Endometrial microvascular endothelial cells (primary cell): ENCODE measurements at regions not wholly inside any gene's neighbourhood (a gene's known extent, or its start where the extent isn't known, plus 50 kb on each side); places are given as distances from the start of the nearest gene placed in this dataset.

Experiments
- in situ Hi-C: cut with HindIII; loops from 2 replicates; pipeline ENCODE4 v1.10.0; 2017; ENCODE audit warnings: low sequenced_read_pairs, low pct_unique_long_range_greater_than_20kb; ENCODE audit errors: inconsistent ontology term

DNA sequence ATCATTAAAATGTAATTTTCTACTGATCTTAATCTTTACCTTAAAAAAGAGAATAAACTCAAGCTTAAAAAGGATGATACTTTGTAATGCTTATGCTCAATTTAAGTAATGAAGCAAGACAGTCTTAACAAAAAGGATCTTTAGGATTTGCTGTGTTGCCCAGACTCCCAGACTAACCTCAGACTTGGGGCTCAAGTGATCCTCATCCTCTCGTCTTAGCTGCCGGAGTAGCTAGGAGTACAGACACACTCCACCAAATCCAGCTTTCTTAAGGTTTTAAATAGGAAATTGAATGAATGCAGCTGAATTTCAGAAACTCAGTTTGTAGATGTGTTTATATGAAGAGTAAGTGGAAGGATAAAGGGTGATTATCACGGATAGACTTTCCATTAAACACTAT, 400.5 kb upstream of the DAB2 start:
- in situ Hi-C loops: no loop called here

- in situ Hi-C loops: no loop called here
These were observed 397.2 kb upstream of the DAB2 start for GRCh38 chr5:39822020-39822419.

GRCh38 chr5:39816866-39817265, 392.1 kb upstream of the DAB2 start:
- in situ Hi-C loops: no loop called here

DNA sequence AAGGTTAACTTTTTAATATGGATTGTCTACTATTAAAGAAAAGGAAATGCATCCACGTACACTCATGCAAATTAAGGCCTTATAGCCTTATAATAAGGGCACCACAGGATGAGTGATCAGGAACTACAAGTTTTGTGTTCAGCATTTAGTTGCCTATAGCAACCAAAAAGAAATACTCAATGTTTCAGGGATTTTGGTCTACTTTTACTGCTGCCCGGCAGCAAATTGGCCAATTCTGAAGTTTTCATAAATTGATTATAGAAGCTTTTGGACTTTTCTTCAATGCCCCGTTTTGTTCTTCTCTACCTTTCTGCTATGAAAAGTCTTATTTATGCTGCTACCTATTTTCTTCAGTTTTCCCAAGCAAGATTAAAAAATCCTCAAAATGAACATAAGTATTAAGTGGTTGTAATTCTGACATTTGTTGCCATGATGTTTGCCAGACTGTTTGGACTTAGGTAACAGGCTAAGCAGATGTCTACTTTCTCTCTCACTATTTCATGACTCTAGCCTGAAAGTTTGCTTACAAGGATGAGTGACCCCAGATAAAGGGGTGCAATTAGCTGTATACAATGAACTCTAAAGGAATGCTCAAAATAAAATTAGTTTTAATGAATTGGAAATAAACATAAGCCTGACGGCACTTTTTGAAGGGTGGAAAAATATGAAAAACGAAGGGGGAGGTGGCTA, 391.5 kb upstream of the DAB2 start:
- in situ Hi-C loops: no loop called here

DNA sequence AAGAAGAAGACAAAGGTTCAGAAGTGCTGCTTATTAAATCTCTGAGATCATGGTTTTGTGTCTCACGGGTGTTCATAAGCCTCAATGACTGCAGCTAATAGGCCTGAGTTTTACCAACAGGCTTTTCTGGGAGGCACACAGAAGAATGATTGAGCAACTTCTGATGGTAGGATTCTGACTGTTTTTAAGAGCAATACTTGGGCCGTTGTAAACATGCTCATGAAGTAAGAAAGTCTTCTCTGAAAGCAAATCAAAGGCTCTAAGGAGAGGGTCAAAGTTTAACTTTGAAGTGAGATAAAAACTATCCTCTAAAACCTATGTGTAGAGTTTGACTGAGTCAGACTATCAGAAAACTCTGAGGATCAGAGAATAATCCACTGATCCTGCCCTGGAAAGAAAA, 390.9 kb upstream of the DAB2 start:
- in situ Hi-C loops: no loop called here

DNA sequence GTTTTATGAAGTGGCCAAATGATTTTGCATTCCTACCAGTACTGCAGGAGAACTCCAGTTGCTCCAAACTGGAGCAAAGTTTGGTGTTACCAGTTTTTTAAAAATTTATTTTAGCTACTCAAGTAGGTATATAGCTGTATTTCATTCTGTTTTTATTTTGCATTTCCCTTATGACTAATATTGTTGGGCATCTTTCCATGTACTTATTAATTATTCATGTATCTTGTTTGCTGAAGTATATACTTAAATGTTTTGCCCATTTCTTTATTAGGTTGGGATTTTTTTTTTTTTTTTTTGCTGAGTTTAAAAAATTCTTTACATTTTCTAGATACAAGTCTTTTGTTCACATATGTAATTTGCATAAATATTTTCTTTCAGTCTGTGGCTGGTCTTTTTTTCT, 386.6 kb upstream of the DAB2 start:
- in situ Hi-C loops: no loop called here

DNA sequence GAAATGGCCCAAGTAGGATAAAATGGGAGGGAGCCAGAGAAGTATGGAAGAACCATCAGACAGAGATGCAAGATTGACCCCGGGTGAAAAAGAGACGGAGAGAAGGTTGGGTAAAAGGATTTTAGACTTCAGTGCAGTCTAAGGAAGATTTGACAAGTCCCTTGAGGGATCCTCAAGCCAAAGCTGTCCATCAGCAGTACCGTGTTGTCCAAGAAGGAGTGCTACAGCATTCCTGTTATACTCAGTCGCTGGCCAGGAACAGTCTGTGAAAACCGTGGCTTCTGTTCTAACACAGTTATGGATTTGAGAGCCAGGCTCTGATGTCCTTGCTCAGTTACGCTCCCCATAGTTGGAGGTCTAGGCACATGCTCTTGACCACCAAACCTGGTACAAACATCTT, 383.9 kb upstream of the DAB2 start:
- in situ Hi-C loops: no loop called here

DNA sequence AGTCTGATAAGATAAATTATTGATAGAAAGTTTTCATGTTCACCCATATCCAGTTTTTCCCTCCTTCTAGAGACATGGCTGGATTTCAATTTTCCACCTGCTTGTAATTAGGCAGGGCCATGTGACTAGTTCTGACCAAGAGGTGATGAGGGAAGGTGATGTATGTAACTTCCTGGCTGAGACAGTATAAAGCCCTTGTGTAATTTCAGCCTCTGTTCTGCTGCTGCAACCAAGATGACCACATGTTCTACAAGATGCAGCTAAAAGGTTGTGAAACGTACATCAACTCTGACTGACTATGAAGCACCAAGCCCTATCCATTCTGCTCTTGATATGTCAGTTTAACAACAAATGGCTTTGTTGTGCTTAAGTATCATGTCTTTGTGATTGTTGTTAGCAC, 376.5 kb upstream of the DAB2 start:
- in situ Hi-C loops: no loop called here

DNA sequence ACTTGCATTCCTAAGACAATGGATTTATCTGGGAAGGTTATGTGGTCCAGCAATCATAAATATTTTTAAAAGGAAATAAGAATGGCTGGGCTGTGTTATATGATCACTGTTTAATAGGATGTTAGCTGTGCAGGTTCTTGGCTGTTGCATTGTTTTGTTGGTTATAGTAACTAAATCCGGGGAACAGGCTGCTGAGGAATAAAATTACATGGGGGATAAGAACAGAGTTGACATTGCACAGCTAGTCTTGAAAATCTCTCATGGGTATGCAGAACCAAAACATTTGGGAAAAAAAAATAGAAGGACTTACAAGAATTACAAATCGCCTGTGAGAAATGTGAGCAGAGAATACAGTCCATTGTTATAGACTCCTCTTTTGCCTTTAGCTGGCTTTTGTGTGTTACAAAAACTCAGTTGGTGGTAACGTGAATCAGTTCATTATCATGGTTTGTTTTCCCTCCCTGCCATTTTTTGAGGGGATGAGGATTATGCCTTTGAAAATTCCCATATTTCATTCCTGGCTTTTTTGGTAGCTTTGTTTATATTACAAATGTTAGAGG, 375.3 kb upstream of the DAB2 start:
- in situ Hi-C loops: no loop called here

GRCh38 chr5:39799242-39799641, 374.5 kb upstream of the DAB2 start:
- in situ Hi-C loops: no loop called here

GRCh38 chr5:39794513-39795210, 369.9 kb upstream of the DAB2 start:
- in situ Hi-C loops: no loop called here

- in situ Hi-C loops: no loop called here
These were observed 360.6 kb upstream of the DAB2 start for GRCh38 chr5:39785410-39785809.

DNA sequence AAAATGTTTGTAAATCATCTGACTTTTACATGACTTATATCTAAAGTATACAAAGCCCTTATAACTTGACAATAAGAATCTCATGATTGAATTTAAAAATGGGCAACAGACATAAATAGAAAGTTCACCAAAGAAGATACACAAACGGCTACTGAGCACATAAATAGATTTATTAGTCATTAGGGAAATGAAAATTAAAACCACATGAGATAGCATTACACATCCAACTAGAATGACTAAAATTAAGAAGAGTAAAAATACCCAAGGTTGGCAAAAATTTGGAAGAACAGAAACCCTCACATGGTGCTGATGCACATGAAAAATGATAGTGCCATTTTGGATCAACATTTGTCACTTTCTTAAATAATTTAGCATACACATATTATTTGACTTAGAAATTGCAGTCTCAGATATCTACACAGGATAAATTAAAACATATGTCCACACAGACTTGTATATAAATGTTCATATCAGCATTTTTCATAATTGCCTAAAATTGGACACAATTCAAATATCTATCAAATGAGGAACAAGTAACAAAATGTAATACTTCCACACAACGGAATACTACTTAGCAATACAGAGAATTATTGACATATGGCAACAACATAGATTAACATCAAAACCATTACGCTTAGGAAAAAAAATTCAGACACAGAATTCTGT, 359.1 kb upstream of the DAB2 start:
- in situ Hi-C loops: no loop called here

DNA sequence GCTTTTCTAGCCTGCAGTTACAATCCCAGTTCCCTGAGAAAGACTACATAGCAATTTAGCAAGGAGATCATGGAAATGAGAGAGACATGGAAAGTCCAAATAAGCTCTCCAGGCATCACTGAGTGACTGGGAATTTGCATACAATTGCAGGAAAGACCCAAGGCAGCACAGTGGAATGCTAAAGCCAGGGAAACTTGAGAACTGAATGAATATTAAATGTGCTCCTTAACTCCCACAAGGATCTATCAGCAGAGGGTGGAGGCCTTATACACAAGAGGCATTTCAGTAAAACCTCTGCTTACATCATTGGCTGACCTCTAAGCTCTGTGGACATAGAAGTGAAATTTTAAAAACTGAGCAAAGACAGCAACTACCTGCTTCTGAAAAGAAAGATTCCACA, 355.6 kb upstream of the DAB2 start:
- in situ Hi-C loops: no loop called here

DNA sequence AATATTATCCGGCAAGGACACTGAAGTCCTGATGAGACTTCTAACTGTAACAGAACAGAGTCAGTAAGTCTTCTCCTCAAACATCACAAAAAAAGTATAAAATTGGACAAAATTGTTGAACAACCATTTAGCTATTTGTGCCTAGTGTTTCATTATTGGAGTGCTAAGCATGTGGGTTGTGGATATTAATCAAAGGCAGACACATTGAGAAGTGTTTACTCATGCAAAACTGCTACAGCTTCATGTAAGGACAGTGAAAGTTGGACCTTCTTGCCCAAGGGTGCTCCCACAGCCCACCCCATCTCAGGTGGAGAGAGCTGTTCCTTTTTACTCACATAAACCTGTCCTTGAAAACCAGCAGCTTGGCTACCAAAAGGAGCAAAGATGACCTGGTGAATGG, 355.1 kb upstream of the DAB2 start:
- in situ Hi-C loops: no loop called here

GRCh38 chr5:39775797-39776365, 351.1 kb upstream of the DAB2 start:
- in situ Hi-C loops: no loop called here

DNA sequence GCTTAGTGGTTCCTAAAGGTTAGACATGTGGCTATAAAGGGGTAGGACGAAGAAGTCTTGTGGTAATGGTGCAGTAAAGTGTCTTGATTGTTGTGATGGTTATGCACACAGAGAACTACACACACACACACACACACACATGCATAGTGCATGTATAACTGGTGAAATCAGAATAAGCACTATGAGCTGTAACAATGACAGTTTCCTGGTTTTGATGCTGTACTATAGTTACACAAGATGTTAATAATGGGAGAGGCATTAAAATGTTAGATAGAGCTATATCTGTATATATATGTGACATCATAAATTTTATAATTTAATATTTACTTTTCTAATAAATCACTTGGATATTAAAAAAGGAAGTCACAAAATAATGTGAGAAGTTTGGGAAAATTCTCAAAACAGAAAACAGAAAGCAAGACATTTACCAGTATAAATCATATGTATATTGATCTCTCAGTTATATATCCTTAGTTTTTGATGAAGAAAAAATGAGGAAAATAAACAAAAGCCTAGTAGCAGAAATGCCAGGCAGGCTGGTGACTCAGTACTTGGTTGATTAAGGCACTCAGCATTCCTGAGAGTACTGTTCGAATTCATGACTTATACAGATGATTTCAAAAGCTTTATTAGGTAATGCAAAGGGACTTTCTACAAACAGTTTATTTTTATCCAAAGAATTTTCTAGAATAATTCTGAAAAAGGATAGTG, 350.5 kb upstream of the DAB2 start:
- in situ Hi-C loops: no loop called here

DNA sequence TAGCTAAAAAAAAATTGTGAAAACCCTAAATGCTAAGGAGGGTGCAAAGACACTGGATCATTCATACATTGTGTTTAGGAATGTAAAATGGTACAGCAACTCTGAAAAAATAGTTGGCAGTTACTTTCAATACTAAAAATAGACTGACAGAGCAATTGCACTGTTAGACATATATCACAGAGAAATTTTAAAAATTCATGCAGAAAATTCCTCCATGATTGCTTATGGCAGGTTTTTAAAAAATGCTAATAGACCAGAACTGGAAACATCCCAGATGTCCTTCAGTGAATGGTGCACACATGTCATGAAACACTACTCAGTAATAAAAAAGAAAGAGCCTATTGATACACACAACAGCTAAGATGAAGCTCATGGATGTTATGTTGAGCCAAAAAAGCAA, 349.8 kb upstream of the DAB2 start:
- in situ Hi-C loops: no loop called here

DNA sequence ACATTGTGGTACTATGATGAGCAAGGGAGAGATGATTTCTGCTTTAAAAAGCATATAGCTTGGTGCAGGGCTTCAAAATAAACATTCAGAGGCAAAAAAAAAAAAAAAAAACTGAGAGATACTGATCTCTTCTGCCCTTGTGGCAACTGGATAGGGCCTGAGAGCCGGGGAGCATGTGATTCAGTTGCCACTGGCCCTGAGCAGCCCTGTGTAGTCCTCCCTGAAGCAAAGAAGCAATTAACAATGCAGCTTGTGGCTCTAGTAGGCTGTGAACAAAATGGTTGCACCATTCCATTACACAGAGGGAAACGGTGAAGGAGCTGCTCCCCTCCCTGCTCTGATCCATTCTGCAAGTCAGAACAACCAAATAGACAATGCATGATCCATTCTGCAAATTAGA, 347.5 kb upstream of the DAB2 start:
- in situ Hi-C loops: no loop called here
